MCF 10A (cell line): ENCODE measurements at regions not wholly inside any gene's neighbourhood (a gene's known extent, or its start where the extent isn't known, plus 50 kb on each side); places are given as distances from the start of the nearest gene placed in this dataset.

Experiments
- BruUV-seq: library from RNA; stranded (reverse); fragments of 400-500 nt; replicated peaks from 2 replicates; lab custom pipeline; 2021; lab: Mats Ljungman, UMichigan
- CTCF ChIA-PET: fragments of 300-600 bp; sonication (Branson Sonifier 250); formaldehyde crosslinking; extraction: SDS; loops from one replicate; lab custom pipeline; 2021; ENCODE audit warnings: antibody characterized with exemption, inconsistent platforms; lab: Yijun Ruan, JAX
- POLR2A ChIA-PET: fragments of 300-600, 350-650 bp; sonication (Branson Sonifier 250); formaldehyde crosslinking; extraction: SDS; loops from one replicate; lab custom pipeline; 2020; ENCODE audit warnings: antibody characterized with exemption, inconsistent platforms; lab: Yijun Ruan, JAX
- DNase-seq: peaks from one replicate; pipeline ENCODE4 v3.0.0-alpha.2; 2018; ENCODE audit not compliant: unreplicated experiment
- H3K27ac Mint-ChIP-seq: one replicate; pipeline ENCODE4 v1.8.0; 2022; ENCODE audit warnings: mild to moderate bottlenecking, low read depth, mixed read lengths; ENCODE audit not compliant: unreplicated experiment
- H3K27me3 Mint-ChIP-seq: one replicate; pipeline ENCODE4 v1.8.0; 2022; ENCODE audit warnings: mixed read lengths; ENCODE audit not compliant: insufficient read depth, unreplicated experiment
- H3K36me3 Mint-ChIP-seq: one replicate; pipeline ENCODE4 v1.8.0; 2022; ENCODE audit warnings: mild to moderate bottlenecking, moderate library complexity, mixed read lengths; ENCODE audit not compliant: insufficient read depth, unreplicated experiment
- H3K4me1 Mint-ChIP-seq: one replicate; pipeline ENCODE4 v1.8.0; 2022; ENCODE audit warnings: mixed read lengths; ENCODE audit not compliant: insufficient read depth, unreplicated experiment
- H3K4me3 Mint-ChIP-seq: one replicate; pipeline ENCODE4 v1.8.0; 2022; ENCODE audit warnings: mild to moderate bottlenecking, moderate library complexity, mixed read lengths; ENCODE audit not compliant: unreplicated experiment
- H3K9me3 Mint-ChIP-seq: one replicate; pipeline ENCODE4 v1.8.0; 2022; ENCODE audit warnings: mixed read lengths; ENCODE audit not compliant: unreplicated experiment
- intact Hi-C: fragments of 100-400 bp; cut with micrococcal nuclease; formaldehyde crosslinking; loops from 2 replicates; pipeline ENCODE4 v1.14.1; 2022
- TF ChIP-seq, protein P1 (sequence below): fragments of 200-600 bp; IDR thresholded peaks from one replicate; pipeline ENCODE4 v1.8.0; 2022; ENCODE audit warnings: antibody characterized with exemption, mild to moderate bottlenecking; ENCODE audit not compliant: unreplicated experiment

DNA sequence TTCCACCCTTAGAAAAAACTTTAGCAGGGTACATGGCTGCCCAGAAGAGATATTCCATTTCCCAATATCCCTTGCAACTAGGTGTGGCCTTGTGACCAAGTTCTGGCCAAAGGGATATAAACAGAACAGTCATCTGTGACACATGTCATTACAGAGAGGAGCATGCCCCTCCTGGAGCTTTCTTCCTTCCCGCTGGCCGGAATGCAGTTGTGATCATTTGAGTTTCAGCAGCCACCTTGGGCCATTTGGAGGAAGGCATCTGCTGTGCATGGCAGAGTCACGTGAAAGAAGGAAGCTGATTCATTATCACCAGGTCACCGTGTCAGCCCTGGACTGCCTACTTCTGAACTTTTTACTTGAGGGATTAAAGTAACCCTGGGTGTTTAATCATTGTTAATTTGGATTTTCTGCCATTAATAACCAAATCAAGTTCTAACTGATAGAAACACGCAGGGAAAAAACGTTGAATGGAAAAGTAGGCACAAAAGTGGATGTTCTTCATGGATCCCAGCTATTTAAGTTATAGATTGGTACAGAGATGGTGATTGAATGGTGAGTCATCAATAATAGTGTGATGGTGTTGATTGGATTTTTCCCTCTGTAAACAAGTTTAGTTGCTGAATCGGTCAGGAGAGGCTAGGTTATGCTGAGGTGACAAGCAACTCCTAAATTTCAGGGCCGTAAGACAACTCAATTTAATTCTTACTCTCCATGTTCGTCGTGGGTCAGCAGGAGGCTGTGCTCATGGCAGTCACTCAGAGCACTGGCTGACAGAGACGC, 80.7 kb upstream of the CCDC167 start:
- intact Hi-C loops, result no loop called here
- Mint-ChIP-seq H3K4me1 (peaks cover 20% of the 10 kb centered on the region), H3K27me3 (peaks cover 13% of the 10 kb centered on the region), H3K36me3 (no peaks in the 10 kb centered on the region), H3K9me3 (no peaks in the 10 kb centered on the region), H3K4me3 (no peak overlapping the region), H3K27ac (no peak overlapping the region)
- POLR2A ChIA-PET, result interaction anchor here (0.6 kb wide), 1 partner anchor 536 kb away, joined by 3 read pairs; no protein-coding TSS in a partner anchor
- no TSS peak for BruUV-seq
- TF ChIP-seq, protein P1, sequence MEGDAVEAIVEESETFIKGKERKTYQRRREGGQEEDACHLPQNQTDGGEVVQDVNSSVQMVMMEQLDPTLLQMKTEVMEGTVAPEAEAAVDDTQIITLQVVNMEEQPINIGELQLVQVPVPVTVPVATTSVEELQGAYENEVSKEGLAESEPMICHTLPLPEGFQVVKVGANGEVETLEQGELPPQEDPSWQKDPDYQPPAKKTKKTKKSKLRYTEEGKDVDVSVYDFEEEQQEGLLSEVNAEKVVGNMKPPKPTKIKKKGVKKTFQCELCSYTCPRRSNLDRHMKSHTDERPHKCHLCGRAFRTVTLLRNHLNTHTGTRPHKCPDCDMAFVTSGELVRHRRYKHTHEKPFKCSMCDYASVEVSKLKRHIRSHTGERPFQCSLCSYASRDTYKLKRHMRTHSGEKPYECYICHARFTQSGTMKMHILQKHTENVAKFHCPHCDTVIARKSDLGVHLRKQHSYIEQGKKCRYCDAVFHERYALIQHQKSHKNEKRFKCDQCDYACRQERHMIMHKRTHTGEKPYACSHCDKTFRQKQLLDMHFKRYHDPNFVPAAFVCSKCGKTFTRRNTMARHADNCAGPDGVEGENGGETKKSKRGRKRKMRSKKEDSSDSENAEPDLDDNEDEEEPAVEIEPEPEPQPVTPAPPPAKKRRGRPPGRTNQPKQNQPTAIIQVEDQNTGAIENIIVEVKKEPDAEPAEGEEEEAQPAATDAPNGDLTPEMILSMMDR, result no peak
- no peak for DNase-seq
- CTCF ChIA-PET, result interaction anchor here (0.7 kb wide), 1 partner anchor 255 kb away, joined by 3 read pairs; no protein-coding TSS in a partner anchor

DNA sequence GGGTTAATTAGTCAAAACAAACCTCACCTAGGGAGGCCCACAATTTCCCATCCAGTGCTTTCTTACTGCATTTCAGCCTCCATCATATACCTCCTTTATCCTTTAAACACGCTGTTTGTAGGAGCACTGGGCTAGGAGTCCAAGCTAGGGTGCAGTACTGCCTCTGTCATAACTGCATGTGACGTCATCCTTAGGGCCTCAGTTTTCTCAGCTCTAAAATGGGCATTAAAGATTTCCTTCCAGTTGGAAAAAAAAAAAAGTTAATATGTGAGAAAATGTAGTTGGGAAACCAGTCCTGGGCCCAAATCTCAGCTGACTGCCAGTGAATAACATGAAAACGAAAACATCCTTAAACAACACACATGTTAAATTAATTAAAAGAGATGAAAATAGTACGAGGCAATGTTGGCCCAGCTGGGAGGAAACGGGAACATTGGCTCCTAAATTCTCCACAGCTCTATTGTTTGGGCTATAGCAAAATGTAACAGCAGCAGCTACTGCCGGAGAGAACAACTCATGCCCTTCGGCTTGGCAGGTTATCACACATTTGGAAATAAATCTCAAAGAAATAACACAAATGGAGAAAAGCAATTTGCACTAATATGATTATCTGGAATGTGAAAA, 79.9 kb upstream of the CCDC167 start:
- BruUV-seq, result no TSS peak
- ChIA-PET POLR2A (interaction anchor here (0.6 kb wide), 1 partner anchor 536 kb away, joined by 3 read pairs; no protein-coding TSS in a partner anchor), CTCF (no interaction called here)
- Mint-ChIP-seq H3K4me3 (no peak overlapping the region), H3K4me1 (peaks cover 19% of the 10 kb centered on the region), H3K27ac (no peak overlapping the region), H3K9me3 (no peaks in the 10 kb centered on the region), H3K36me3 (no peaks in the 10 kb centered on the region), H3K27me3 (peaks cover 7% of the 10 kb centered on the region)
- DNase-seq, result no peak
- intact Hi-C loops, result no loop called here
- TF ChIP-seq, protein P1, result no peak

DNA sequence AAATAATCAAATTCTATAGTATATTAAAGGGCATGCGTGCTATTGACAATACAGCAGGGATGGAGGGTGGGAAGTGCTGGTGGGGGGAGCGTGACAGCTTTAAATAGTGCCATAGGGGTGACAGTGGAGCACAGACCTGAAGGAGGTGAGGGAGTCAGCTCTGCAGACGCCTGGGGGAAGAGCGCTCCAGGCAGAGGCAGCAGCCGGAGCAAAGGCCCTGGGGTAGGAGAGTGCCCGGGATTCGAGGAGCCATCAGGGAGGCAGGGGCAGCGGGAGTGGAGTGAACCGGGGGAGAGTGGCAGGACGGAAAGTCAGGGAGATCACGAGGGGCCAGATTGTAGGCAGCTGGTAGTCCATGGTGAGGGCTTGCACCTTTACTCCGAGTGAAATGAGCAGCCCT, 78.4 kb upstream of the CCDC167 start:
- Mint-ChIP-seq H3K4me3 (no peak overlapping the region), H3K36me3 (no peaks in the 10 kb centered on the region), H3K27me3 (no peaks in the 10 kb centered on the region), H3K27ac (no peak overlapping the region), H3K4me1 (peaks cover 16% of the 10 kb centered on the region), H3K9me3 (no peaks in the 10 kb centered on the region)
- intact Hi-C loops, result no loop called here
- TF ChIP-seq, protein P1, result no peak
- ChIA-PET POLR2A (no interaction called here), CTCF (interaction anchor here (0.7 to 2.0 kb wide), 2 partner anchors 12 to 427 kb away, joined by 3 to 9 read pairs; no protein-coding TSS in a partner anchor)
- no peak for DNase-seq
- no TSS peak for BruUV-seq

DNA sequence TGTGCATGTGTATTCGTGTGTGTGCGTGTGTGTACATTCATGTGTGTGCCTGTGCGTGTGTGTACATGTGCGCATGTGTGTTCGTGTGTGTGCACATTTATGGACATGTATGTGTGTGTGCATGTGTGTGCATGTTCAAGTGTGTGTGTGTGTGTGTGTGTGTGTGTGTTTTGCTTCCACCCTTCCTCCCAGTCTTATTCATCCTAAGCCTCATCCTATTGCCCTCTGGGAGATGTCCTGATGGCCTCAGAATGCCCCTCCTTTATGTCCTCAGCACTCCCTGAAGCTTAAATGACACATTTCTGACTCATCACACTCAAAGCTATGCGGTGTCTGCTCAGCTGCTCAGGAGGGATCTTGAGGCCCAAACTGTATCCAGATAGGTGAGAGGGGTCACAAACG, 76.6 kb upstream of the CCDC167 start:
- Mint-ChIP-seq H3K4me1 (peaks cover 16% of the 10 kb centered on the region), H3K4me3 (no peak overlapping the region), H3K27ac (no peak overlapping the region), H3K9me3 (no peaks in the 10 kb centered on the region), H3K36me3 (no peaks in the 10 kb centered on the region), H3K27me3 (no peaks in the 10 kb centered on the region)
- peak; percentile 72 for DNase-seq
- TF ChIP-seq, protein P1, result no peak
- intact Hi-C loops, result no loop called here
- ChIA-PET CTCF (interaction anchor here (0.5 to 1.2 kb wide), 3 partner anchors 11 to 404 kb away, joined by 3 read pairs; no protein-coding TSS in a partner anchor), POLR2A (interaction anchor here (0.9 kb wide), 1 partner anchor 47 kb away, joined by 4 read pairs; no protein-coding TSS in a partner anchor)
- no TSS peak for BruUV-seq
